ENCODE measurements at regions not wholly inside any gene's neighbourhood (a gene's known extent, or its start where the extent isn't known, plus 50 kb on each side); places are given as distances from the start of the nearest gene placed in this dataset.

- TF ChIP-seq CTCF (IDR thresholded peaks at IDR 0.05) = no peak
- TF ChIP-seq EZH2 (IDR thresholded peaks at IDR 0.05; ENCODE audit: borderline replicate concordance, insufficient read depth, low read depth, low read length, poor library complexity, severe bottlenecking) = no peak
These were observed 95.7 kb downstream of the SLC10A2 start for GRCh38 chr13:102970542-102970941.
